AG10803 (cell line): ENCODE measurements at regions not wholly inside any gene's neighbourhood (a gene's known extent, or its start where the extent isn't known, plus 50 kb on each side); places are given as distances from the start of the nearest gene placed in this dataset.

Source experiments
- DNase-seq: peaks from one replicate; pipeline ENCODE4 v3.0.0; 2010; ENCODE audit warnings: low read depth
- H3K4me3 ChIP-seq: 2 replicates; pipeline ENCODE4 v1.5.1; 2011; ENCODE audit warnings: mild to moderate bottlenecking, low read length, control low read depth
- CTCF ChIP-seq: conservative IDR thresholded peaks from 2 replicates; pipeline ENCODE4 v1.5.1; 2011; ENCODE audit warnings: mild to moderate bottlenecking, low read length, control low read depth, inconsistent platforms

- no peak for DNase-seq
- no peak overlapping the region for H3K4me3 ChIP-seq
- TF ChIP-seq CTCF = no peak
Observed at GRCh38 chr17:74009056-74009625, 194.3 kb upstream of the RPL38 start.

GRCh38 chr17:74010903-74011302, 192.6 kb upstream of the RPL38 start:
- no peak for TF ChIP-seq CTCF
- DNase-seq = no peak
- no peak overlapping the region for H3K4me3 ChIP-seq

GRCh38 chr17:74011966-74012365, 191.5 kb upstream of the RPL38 start:
- TF ChIP-seq CTCF = no peak
- no peak overlapping the region for H3K4me3 ChIP-seq
- DNase-seq = peak; percentile 31

- no peak overlapping the region for H3K4me3 ChIP-seq
- no peak for DNase-seq
- no peak for TF ChIP-seq CTCF
Observed at GRCh38 chr17:74012465-74012864, 191.0 kb upstream of the RPL38 start.

- no peak for TF ChIP-seq CTCF
- DNase-seq = no peak
- H3K4me3 ChIP-seq = no peak overlapping the region
Observed at GRCh38 chr17:74015316-74015715, 188.2 kb upstream of the RPL38 start.

GRCh38 chr17:74015990-74016389, 187.5 kb upstream of the RPL38 start:
- no peak for DNase-seq
- no peak for TF ChIP-seq CTCF
- H3K4me3 ChIP-seq = no peak overlapping the region

- no peak overlapping the region for H3K4me3 ChIP-seq
- no peak for TF ChIP-seq CTCF
- no peak for DNase-seq
Observed at GRCh38 chr17:74016461-74016860, 187.0 kb upstream of the RPL38 start.
